GM19395 (cell line): ENCODE measurements at regions not wholly inside any gene's neighbourhood (a gene's known extent, or its start where the extent isn't known, plus 50 kb on each side); places are given as distances from the start of the nearest gene placed in this dataset.

Experiments
- ATAC-seq: cut with Tn5 transposase; IDR thresholded peaks from one replicate; pipeline ENCODE4 v1.9.1; 2021; ENCODE audit warnings: mild to moderate bottlenecking, moderate library complexity; ENCODE audit not compliant: unreplicated experiment

DNA sequence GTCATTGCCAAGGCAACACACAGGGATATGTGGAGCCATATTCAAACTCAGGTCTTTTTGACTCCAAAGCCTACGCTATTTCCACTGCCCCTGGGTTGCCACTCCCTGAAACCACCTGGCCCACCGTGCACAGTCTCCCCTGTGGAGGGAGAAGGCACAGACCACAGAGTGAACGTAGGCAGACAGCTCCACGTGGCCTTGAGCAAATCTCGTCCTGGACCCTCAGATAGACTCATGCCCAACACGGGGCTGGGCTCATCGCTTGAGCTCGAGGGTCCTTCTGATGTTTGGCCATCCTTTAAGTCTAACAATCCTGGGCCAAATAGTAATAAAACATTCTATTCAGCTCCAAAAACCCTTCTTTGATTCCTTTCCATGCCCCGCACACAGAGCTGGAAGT, 72.0 kb downstream of the CPN2 start:
- ATAC-seq, result no peak

DNA sequence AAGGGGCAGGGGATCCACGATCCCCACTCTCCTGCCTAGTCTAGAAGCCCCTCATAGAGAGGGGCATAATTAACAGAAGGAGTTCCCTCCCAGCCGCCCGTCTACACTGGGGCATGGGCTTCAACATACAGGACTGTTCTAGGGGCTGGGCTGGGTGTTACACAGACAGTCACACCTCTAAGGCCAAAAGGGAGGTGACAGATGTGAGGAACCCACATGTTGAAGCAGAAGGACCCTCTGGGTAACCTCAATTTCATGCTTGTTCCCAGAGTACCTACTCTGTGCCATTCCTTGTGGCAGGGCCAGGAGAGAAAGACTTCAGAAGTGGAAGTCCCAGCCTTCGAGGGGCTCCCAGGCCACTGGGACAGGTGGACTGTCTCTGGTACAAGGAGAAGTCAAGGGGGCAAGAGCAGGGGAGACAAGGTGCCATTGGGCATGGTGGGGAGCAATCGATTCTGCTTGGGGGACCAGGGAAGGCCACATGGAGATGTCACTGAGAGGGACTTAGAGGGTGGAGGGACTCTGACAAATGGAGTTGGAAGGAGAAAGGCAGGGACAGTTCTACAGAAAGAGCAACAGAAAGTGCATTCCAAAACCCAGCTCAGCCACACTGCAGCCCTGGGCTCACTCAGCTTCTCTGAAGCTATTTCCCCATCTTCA, 71.3 kb downstream of the CPN2 start:
- ATAC-seq, result no peak

DNA sequence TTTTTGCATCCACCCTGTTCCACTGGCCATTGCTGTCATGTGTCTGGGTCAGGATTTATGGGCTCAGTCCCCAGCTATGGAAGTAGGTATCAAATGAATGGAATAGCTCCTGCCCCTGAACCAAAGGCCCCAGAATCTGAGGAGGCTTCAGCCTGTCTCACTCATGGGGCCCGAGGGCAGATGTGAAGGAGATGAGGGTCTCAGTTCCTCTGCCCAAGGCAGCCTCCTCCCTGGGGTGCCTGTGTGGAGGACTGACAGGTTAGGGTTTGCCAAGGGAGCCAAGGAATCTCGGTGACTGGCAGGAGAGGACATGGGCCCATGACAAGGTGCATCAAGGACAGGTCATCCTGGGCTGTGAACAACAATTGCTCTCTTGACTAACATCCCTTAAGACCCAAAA, 70.4 kb downstream of the CPN2 start:
- ATAC-seq, result no peak

DNA sequence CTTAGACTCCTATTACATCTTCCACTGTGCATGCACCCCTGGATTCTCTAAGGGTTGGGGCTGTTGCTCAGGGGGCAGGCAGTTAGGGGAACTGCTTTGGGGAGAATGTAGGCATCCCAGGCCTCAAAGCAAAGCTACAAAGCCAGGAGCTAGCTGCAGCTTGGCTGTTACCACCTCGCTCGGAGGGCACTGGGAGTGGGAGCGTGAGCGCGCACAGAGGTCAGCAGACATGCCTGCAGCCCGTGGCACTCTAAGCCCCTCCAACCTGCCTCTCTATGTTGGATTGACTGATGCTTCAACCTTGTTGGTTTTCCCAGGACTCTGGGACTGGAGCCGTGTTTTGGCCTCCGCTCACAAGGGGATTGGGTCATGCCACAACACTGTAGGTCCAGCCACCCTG, 69.8 kb downstream of the CPN2 start:
- no peak for ATAC-seq

DNA sequence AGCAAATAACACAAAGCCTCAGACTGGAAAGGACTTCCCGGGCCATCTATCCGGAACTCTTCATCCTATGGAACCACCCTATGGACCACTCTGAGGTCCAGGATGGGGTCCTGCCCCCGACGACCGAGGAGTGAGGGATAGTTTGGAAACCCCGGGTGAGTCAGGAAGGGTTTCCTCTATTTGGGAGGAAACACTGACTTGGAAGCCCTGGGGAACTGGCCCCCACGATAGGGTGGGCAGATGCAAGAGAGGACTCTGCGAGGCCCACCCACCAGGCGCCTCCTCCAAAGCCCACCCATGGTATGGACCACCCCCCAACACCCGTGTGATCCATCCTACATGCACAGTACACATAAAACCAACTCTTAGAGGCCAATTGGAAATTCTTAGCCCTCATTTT, 69.4 kb downstream of the CPN2 start:
- no peak for ATAC-seq

DNA sequence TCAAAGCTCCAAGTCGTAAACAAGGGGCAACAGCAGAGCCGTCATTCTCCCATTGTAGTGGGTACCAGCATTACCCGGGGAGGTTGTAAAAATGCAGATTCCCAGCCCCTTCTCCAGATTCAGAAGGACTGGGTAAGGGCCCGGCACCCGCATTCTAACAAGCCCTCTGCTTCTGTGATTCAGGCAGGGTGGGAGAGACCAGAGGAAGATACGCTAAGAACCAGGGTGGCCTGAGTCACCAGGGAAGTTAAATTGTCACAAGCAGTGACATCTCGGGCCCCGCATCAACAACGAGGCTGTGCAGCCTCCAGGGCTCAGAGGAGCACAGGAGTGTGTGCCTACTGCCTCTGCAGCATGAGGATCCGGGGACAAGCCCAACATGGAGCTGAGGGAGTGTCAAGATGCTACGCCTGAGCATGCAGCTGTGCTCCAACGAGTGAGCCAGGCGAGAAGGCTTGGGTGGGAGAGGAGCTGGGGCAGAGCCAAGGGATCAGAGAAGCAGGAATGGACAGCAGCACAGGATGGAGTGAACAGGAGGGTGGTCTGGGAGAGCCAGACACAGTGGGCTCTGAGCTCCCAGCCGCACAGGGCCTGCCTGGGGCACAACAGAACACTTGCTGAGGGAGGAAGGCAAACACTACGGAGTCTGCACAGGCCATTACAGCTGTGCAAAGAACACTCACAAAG, 68.5 kb downstream of the CPN2 start:
- no peak for ATAC-seq

DNA sequence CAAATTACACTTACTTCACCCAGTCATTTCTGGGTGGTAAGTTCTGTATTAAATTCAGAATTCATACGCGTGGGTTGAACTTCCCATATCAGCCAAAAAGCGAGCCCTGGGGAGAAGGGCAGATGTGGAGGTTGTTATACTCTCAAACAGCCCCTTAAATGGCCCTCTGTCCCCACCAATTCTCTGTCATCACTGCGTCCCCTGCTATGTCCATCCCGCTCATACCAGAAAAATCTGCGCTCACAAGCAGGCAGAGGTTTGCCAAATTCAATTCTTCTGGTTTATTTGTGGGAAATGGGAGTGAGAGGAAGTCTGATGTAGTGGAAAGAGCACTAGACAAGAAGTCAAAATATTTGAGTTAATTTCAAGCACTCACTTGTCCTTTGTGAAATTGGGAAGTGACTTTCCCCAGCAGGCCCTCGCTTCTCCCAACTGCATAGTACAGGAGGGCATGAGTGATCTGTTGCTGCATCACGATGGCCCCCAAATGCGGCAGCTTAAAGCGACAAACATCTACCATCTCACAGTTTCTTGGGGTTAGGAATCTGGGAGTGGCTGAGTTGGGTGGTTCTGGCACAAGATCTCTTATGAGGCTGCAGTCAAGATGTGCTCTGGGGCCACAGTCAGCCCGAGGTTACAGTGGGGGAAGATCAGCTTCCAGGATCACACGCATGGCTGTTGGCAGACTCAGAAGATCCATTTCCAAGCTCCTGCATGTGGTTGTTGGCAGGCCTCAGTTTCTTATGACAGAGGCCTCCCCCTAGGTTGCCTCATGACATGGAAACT, 67.7 kb downstream of the CPN2 start:
- ATAC-seq, result no peak

DNA sequence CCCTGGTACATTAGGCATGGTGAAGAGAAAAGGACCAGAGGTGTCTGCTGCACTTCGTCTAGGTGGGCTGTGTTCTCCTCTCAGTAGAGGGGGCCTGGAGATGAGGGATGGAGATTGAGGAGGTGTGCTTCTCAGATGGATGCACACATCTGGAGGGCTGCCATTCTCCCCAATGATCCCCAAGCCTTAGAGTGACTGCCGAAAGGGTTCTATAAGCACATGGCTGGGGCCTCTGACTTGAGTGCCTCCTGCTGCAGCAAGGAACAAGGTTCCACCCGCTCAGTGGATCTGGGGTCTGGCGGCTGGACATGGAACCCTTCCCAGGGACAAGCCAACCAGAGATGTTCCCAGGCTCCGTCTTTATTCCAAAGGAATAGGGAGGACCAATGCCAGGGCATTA, 66.8 kb downstream of the CPN2 start:
- ATAC-seq, result no peak

DNA sequence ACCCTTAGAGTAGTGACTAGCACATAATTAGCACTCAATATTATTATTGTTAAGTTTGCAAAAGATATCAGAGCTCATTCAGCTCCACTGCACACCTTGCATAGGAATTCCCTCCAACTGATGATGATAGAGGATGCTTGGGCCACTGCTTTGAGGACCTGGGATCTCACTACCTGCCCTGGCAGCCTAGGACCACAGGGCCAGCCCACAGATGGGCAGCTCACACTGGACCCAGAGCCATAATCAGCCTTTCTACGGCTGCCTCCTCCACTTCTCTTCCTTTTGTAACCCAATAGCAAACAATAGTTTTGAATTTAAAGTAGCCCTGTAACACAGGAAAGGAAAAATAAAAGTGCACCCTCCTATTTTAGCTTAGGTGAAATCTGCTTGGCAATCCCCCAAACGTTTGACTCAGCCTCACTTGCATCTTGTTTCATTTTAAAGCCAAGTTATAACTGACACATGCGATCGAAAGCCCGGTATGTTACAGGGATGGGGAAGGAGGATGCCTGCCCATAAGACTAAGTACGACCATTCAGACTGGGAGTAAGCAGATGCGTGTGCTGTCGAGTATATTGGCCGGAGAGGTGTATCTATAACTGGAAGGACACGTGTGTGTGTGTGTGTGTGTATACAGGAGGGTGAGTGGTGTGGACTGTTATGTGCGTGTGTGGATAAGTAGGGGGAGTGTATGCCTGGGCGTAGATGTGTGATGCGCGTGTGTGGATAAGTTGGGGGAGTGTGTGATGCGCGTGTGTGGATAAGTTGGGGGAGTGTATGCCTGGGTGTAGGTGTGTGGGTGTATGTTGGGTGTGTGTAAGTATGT, 65.9 kb downstream of the CPN2 start:
- ATAC-seq, result no peak

DNA sequence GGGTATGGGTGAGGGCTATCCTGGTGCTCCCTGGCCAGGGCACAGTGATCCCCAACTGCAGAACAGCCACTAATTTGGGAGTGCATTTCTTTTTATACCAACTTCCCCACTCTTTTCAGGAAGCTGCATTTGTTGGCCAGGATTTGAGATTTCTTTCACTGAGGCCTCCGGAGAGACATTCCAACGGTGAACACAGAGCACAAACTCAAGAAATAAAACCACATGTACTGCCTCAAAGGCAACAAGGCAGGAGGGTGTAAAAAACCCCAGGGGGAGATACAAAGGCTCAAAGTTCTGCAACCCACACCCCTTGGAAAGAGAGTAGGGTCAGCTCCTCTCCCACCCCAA, 65.3 kb downstream of the CPN2 start:
- ATAC-seq, result no peak

DNA sequence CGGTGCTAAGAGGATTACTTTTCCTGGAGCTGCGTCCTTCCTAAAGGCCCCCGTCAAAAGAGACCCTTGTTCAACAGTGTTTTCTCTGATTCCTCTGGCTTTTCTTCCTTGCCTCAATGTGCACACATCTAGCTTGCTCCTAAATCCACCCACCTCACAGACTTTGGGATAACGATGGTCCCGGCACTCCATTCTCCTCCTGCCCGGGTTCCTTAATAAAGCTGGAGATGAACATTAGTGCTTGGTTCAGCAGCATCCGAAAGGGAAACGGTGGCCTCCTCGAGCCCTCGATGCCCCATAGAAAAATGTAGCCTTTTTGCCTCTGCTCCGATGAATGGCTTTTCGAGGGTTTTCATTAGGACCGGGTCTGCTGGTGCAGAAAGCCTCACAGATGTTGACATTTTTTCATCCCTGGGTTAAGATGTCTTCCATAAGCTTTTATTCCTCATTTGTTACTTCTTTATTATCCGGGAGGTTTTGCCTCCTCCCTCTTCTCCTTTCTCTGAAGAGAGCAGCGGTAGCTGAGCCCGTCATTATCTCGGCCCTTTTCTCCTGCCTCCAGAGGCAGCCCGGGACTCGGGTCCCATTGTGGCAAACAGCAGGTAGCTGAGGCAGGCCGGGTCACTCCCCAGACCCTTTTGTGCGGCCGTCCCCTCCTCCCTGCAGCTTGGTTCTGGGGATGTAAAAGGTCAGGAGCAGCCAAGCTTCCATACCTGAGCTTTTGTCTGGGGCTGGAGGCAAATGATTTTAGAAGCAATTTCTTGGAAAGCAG, 64.6 kb downstream of the CPN2 start:
- ATAC-seq, result no peak

DNA sequence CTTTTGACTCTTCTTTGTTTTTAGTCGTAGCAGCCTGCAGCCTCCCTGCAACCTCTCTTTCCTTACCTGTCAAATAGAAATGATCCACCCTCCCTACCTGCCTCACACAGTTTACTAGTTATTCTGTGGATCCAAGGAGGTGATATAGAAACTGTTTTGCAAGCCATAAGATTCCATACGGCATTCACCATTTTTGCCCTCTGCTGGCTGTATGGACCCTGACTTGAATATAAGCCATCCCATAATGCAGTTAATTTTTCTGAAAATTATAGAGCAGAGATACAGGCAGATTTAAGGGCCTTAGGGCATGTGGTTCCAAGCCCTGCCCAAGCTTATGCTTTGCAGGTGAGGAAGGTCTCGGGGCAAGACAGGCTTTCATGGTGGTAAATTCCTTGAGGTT, 63.8 kb downstream of the CPN2 start:
- no peak for ATAC-seq

DNA sequence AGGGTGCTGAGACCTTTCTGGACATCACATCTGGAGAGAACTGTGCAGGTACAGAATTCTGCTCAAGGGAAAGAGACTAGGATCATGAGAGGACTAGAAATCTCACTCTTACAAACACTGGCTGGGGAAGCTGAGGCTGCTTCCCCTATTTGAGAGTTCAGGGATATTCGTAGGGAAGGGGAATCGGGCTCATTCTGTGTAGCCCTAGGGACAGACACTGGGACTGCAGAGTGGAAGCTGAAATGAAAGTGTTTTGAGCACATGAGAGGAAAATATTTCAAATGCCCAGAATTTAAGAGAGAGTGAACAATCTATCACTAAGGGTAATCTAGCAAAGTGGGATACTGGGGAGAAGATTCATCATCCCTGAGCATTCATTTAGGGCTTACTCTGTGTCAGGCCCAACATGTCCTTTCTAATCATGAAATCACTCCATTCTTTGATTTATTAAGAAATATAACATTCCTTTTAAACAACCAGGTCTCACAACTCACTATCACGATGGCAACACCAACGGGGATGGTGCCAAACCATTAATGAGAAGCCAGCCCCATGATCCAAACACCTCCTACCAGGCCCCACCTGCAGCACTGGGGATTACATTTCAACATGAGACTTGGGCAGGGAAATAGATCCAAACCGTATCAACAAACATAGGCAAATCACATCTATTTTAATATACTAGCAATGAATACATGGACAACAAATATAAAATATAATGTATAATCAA, 63.0 kb downstream of the CPN2 start:
- ATAC-seq, result no peak
